Activated naive CD8-positive, alpha-beta T cell (primary cell): ENCODE measurements at regions not wholly inside any gene's neighbourhood (a gene's known extent, or its start where the extent isn't known, plus 50 kb on each side); places are given as distances from the start of the nearest gene placed in this dataset.
"Not testable (repeated sequence)": the region's sequence is repeated elsewhere in the genome, so short reads cannot be mapped to it uniquely, and the experiment has no call there.

ENCODE experiments used
- H3K27ac Mint-ChIP-seq: one replicate; pipeline ENCODE4 v1.8.0; 2021; ENCODE audit warnings: mixed read lengths
- H3K27me3 Mint-ChIP-seq: one replicate; pipeline ENCODE4 v1.8.0; 2021; ENCODE audit warnings: mixed read lengths
- H3K36me3 Mint-ChIP-seq: one replicate; pipeline ENCODE4 v1.8.0; 2021; ENCODE audit warnings: mixed read lengths
- H3K4me1 Mint-ChIP-seq: one replicate; pipeline ENCODE4 v1.8.0; 2021; ENCODE audit warnings: low read depth, mixed read lengths
- H3K4me3 Mint-ChIP-seq: one replicate; pipeline ENCODE4 v1.8.0; 2021; ENCODE audit warnings: mild to moderate bottlenecking, mixed read lengths
- H3K9me3 Mint-ChIP-seq: one replicate; pipeline ENCODE4 v1.8.0; 2021; ENCODE audit warnings: low read depth, mixed read lengths

DNA sequence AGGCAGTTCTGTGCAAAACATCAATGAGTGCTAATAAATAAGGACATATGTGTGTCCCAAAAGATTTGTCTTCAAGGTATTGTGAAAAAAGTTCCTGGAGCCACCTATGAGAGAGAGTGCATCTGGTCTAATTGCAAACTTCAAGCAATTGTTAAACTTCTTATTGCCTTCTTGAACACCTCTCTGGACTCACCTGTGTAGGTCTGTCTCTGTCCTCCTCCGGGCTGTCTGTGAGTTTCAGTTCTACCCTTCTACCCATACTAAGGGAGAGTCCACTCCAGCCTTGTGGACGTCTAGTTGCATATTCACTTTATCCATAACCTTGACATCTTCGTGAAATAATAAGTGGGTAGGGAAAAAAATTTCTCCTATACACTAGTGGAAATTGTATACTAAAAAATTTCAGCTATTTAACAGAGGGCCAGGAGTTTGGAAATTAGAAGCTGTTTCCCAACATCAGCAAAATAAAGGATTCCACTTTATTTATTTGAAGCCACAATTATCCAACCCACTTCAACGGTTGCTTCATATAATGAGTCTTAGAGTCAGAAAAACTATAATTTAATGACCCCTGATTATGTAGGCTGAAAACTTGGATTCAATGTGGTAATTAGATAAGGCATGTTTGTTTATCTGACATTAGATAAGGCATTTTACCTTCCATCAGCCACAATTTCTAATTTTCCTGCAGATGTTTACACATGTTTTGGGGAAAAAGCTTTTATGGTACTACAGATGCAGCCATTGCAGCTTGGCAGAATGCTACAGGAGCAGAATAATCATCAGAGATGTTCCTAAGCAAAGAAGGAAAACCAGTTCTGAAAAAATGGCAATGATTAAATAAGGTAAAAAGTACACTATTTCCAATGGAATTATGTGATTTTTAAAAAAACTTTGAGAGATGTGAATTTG lies 150.8 kb upstream of the FAM3C start:
- no peak overlapping the region for H3K27ac Mint-ChIP-seq
- no peaks in the 10 kb centered on the region for H3K27me3 Mint-ChIP-seq
- H3K36me3 Mint-ChIP-seq = peaks cover 3% of the 10 kb centered on the region
- H3K4me1 Mint-ChIP-seq = peaks cover 26% of the 10 kb centered on the region
- no peaks in the 10 kb centered on the region for H3K9me3 Mint-ChIP-seq
- H3K4me3 Mint-ChIP-seq = no peak overlapping the region

DNA sequence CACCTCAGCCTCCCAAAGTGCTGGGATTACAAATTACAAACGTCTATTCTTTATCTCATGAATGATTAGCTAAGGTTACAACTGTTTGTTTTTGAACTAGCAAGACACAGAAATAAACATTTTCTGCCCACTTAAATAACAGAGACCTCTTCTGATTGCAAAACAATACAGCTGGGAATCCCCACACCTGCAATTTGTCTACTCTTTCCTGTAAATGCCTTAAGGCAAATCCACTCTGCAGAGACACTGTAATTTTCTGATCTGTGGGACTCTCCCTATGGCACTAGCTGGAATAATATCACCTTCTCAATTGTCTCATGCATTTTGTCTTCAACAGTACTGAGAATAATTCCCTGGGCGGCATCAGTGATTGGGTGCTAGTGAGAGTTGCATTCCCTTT lies 149.3 kb upstream of the FAM3C start:
- Mint-ChIP-seq H3K27ac (peak overlapping the region; percentile 90), H3K36me3 (peaks cover 3% of the 10 kb centered on the region), H3K9me3 (no peaks in the 10 kb centered on the region), H3K4me3 (no peak overlapping the region), H3K4me1 (peaks cover 26% of the 10 kb centered on the region), H3K27me3 (no peaks in the 10 kb centered on the region)

DNA sequence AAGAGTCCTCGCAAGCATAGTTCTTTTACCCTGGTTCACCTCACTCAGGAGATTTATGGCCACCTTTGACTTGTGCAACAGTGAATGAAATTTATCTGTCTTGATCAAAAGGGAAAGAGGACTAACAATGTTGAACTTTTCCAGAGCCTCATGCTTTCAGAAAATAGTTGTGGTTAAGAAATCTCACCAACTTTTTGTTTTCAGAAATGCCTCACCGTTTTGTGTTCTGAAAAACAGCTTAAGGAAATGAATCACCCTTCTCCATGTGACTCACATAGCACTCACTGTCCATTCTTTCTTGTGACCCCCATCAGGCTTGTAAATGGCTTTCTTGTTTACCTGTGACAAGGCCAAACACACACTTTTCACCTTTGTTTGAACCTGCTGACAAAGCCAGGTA lies 148.6 kb upstream of the FAM3C start:
- peaks cover 3% of the 10 kb centered on the region for H3K36me3 Mint-ChIP-seq
- no peaks in the 10 kb centered on the region for H3K27me3 Mint-ChIP-seq
- H3K4me1 Mint-ChIP-seq = peaks cover 26% of the 10 kb centered on the region
- no peaks in the 10 kb centered on the region for H3K9me3 Mint-ChIP-seq
- peak overlapping the region; percentile 21 for H3K4me3 Mint-ChIP-seq
- peak overlapping the region; percentile 90 for H3K27ac Mint-ChIP-seq

DNA sequence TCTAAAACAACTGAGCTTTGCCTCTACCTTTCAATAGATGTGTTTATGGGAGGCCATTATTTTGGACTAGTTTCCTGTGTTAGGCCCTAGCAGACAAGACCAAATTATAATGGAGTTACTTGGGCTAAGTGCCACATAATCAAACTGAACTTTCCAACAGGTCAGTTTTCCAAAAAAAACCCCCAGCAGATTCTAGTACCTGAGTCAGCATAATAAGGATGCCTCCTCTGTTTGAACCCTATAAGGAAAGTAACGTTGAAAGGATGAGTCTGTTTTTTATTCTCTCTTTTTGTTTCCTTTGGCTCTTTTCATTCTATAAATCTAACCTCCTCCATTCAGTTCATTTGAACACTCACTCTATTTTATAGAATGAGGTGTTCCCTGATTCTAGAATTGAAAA lies 148.1 kb upstream of the FAM3C start:
- H3K27me3 Mint-ChIP-seq = no peaks in the 10 kb centered on the region
- H3K4me3 Mint-ChIP-seq = no peak overlapping the region
- peaks cover 3% of the 10 kb centered on the region for H3K36me3 Mint-ChIP-seq
- peaks cover 26% of the 10 kb centered on the region for H3K4me1 Mint-ChIP-seq
- no peaks in the 10 kb centered on the region for H3K9me3 Mint-ChIP-seq
- H3K27ac Mint-ChIP-seq = peak overlapping the region; percentile 90

GRCh38 chr7:121541457-121541856 lies 145.3 kb upstream of the FAM3C start:
- Mint-ChIP-seq H3K9me3 (no peaks in the 10 kb centered on the region), H3K4me3 (no peak overlapping the region), H3K27ac (no peak overlapping the region), H3K4me1 (peaks cover 26% of the 10 kb centered on the region), H3K27me3 (peaks cover 2% of the 10 kb centered on the region), H3K36me3 (peaks cover 3% of the 10 kb centered on the region)

- H3K9me3 Mint-ChIP-seq = no peaks in the 10 kb centered on the region
- no peak overlapping the region for H3K4me3 Mint-ChIP-seq
- H3K36me3 Mint-ChIP-seq = peaks cover 3% of the 10 kb centered on the region
- H3K4me1 Mint-ChIP-seq = peaks cover 14% of the 10 kb centered on the region
- H3K27me3 Mint-ChIP-seq = peaks cover 2% of the 10 kb centered on the region
- H3K27ac Mint-ChIP-seq = no peak overlapping the region
Measured at GRCh38 chr7:121540138-121540537, 144.0 kb upstream of the FAM3C start.

GRCh38 chr7:121537031-121537430 lies 140.9 kb upstream of the FAM3C start:
- no peaks in the 10 kb centered on the region for H3K4me1 Mint-ChIP-seq

GRCh38 chr7:121531175-121532070 lies 135.3 kb upstream of the FAM3C start:
- H3K36me3 Mint-ChIP-seq = no peaks in the 10 kb centered on the region
- H3K27me3 Mint-ChIP-seq = peaks cover 1% of the 10 kb centered on the region
- no peaks in the 10 kb centered on the region for H3K9me3 Mint-ChIP-seq
- peak overlapping the region; percentile 22 for H3K4me3 Mint-ChIP-seq
- H3K4me1 Mint-ChIP-seq = peaks cover 23% of the 10 kb centered on the region
- H3K27ac Mint-ChIP-seq = peak overlapping the region; percentile 90

More at GRCh38 chr7:121537031-121537430, 140.9 kb upstream of the FAM3C start:
- Mint-ChIP-seq H3K9me3 (no peaks in the 10 kb centered on the region), H3K36me3 (no peaks in the 10 kb centered on the region), H3K4me3 (no peak overlapping the region), H3K27me3 (peaks cover 2% of the 10 kb centered on the region), H3K27ac (no peak overlapping the region)

DNA sequence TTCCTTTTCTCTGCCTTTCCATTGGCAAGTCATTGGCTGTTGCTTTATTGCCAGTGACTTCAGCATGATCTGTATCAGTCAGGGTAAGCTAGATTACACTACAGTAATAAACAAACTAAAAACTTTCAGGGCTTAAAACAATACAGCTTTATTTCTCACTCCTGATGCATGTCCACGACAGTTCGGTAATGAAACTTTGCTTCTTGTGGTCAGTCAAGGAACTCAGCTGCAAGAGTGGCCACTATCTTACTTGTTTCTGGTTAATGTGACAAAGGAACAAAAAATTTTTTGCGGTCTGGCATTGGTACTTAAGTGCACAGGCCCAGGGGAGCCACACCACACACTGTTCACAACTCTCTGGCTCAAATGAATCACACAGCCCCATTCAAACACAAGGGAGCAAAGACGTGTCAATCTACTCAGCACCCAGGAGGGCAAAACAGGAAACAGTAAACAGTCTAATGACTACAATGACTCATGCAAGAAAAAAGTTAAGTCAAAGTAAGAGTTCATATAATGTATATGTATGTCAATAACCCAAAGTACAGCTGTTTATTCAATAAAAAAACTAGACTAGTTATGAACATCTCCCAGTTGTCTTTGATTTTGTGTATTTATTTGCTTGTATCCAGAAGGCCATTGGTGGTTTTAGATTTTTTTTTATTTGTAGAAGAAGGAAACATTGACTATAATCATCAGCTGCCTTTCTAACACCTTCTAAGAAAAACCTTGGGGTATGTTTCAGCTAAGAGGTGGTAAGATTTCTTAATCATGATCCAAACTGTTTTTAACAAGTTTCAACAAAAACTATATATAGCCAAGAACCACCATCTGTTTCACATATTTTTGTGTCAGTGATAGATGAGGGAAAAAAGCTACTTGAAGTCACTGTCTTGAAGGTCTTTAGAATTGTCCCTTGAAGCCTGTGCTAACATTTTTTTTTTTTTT lies 134.4 kb upstream of the FAM3C start:
- Mint-ChIP-seq H3K27ac (peak overlapping the region; percentile 90), H3K4me1 (peaks cover 23% of the 10 kb centered on the region), H3K9me3 (no peaks in the 10 kb centered on the region), H3K27me3 (peaks cover 1% of the 10 kb centered on the region), H3K36me3 (no peaks in the 10 kb centered on the region), H3K4me3 (peak overlapping the region; percentile 22)

- no peak overlapping the region for H3K27ac Mint-ChIP-seq
- H3K4me3 Mint-ChIP-seq = no peak overlapping the region
- H3K36me3 Mint-ChIP-seq = no peaks in the 10 kb centered on the region
- peaks cover 23% of the 10 kb centered on the region for H3K4me1 Mint-ChIP-seq
- H3K27me3 Mint-ChIP-seq = peaks cover 1% of the 10 kb centered on the region
- no peaks in the 10 kb centered on the region for H3K9me3 Mint-ChIP-seq
Measured at GRCh38 chr7:121529003-121529402, 132.9 kb upstream of the FAM3C start.

DNA sequence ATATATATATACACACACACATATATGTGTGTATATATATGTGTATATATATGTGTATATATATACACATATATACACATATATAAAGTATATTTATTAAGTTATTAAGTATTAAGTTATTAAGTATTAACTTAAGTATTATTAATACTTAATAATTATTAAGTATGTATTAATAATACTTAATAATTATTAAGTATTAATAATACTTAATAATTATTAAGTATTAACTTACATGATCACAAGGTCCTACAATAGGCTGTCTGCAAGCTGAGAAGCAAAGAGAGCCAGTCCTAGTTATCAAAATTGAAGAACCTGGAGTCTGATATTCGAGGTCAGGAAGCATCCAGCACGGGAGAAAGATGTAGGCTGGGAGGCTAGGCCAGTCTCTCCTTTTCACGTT lies 130.1 kb upstream of the FAM3C start:
- H3K27me3 Mint-ChIP-seq, H3K4me3 Mint-ChIP-seq, H3K36me3 Mint-ChIP-seq, H3K27ac Mint-ChIP-seq, H3K9me3 Mint-ChIP-seq: not testable (repeated sequence)
- H3K4me1 Mint-ChIP-seq = peaks cover 17% of the 10 kb centered on the region

DNA sequence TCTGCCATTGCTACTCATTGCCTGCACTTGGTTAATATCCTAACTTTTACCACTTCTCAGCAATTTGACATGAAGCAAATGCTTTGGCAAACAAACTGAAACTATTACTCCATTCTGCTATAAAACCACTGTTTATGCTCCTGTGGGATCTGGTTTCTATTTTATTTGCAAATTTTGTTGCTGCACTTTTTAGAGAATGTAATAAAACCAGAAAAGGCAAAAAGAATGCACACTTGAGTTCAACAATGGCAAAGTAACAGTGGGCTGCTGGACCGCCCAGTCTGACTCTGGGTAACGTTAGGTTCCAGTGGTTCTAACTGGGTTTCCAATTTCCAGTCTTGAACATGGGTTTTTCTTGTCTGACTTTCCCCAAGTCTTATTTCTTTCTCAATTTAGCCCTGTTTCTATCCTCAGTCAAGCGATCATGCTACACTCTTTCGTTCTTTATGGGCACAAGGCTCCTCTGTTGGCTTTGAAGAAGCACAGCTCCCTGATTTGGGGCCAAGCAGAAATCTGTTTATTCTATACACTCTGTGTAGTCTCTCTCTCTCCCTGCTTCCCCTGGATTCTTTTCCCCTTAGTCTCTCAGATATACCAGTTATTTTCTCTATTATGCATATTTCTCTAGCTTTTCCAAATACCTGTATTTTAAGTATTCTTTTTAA lies 129.2 kb upstream of the FAM3C start:
- Mint-ChIP-seq H3K27me3 (peaks cover 1% of the 10 kb centered on the region), H3K4me1 (peaks cover 9% of the 10 kb centered on the region), H3K4me3 (no peak overlapping the region), H3K9me3 (no peaks in the 10 kb centered on the region), H3K36me3 (no peaks in the 10 kb centered on the region), H3K27ac (no peak overlapping the region)

- Mint-ChIP-seq H3K4me3 (no peak overlapping the region), H3K4me1 (no peaks in the 10 kb centered on the region), H3K9me3 (no peaks in the 10 kb centered on the region), H3K27ac (no peak overlapping the region), H3K27me3 (no peaks in the 10 kb centered on the region), H3K36me3 (no peaks in the 10 kb centered on the region)
Measured at GRCh38 chr7:121521711-121522400, 125.7 kb upstream of the FAM3C start.
